HEK293 (cell line): ENCODE measurements at regions not wholly inside any gene's neighbourhood (a gene's known extent, or its start where the extent isn't known, plus 50 kb on each side); places are given as distances from the start of the nearest gene placed in this dataset.

Experiments used
- CTCF ChIA-PET: fragments of 350-600 bp; formaldehyde crosslinking; extraction: SDS; loops from one replicate; lab custom pipeline; 2021; ENCODE audit warnings: antibody characterized with exemption; lab: Yijun Ruan, JAX
- POLR2A ChIA-PET: fragments of 300-600 bp; formaldehyde crosslinking; extraction: SDS; loops from one replicate; lab custom pipeline; 2020; ENCODE audit warnings: antibody characterized with exemption, inconsistent platforms; lab: Yijun Ruan, JAX
- H3K27ac ChIP-seq: fragments of 200-500 bp; sonication (Bioruptor generic); 2 replicates; pipeline ENCODE4 v1.5.1; 2014; ENCODE audit warnings: low read depth, low read length, control low read depth, inconsistent platforms; ENCODE audit errors: extremely low read depth
- H3K36me3 ChIP-seq, 2 experiments: fragments of 200-500 bp in 1 of 2; sonication (Bioruptor generic) in 1 of 2; 1 replicate in 1 of 2; 2 replicates in 1 of 2; pipeline ENCODE4 v1.5.1; 2014 to 2017; ENCODE audit warnings: inconsistent platforms in 2 of 2, low read length in 2 of 2; ENCODE audit not compliant: control insufficient read depth in 2 of 2, insufficient read depth in 1 of 2
- H3K4me1 ChIP-seq: fragments of 200-500 bp; sonication (Bioruptor generic); 2 replicates; pipeline ENCODE4 v1.5.1; 2014; ENCODE audit warnings: mild to moderate bottlenecking, low read length, inconsistent platforms; ENCODE audit not compliant: control insufficient read depth, insufficient read depth
- H3K4me3 ChIP-seq: 2 replicates; pipeline ENCODE4 v1.5.1; 2011; ENCODE audit warnings: low read depth, mild to moderate bottlenecking, control low read depth, low read length, moderate library complexity
- H3K9me3 ChIP-seq: fragments of 200-500 bp; sonication (Bioruptor generic); 2 replicates; pipeline ENCODE4 v1.5.1; 2014; ENCODE audit warnings: low read depth, low read length, inconsistent platforms; ENCODE audit not compliant: control insufficient read depth, insufficient read depth
- GLIS2 ChIP-seq: fragments of 450-650 bp; formaldehyde crosslinking; IDR thresholded peaks from 2 replicates; pipeline ENCODE4 v1.5.1; 2016; ENCODE audit warnings: missing biosample characterization, missing genetic modification characterization
- KLF16 ChIP-seq: fragments of 450-650 bp; formaldehyde crosslinking; IDR thresholded peaks from 2 replicates; pipeline ENCODE4 v1.5.1; 2017; ENCODE audit warnings: missing biosample characterization, missing genetic modification characterization
- MYNN ChIP-seq: fragments of 450-650 bp; formaldehyde crosslinking; IDR thresholded peaks from 2 replicates; pipeline ENCODE4 v1.5.1; 2016; ENCODE audit warnings: missing biosample characterization, missing genetic modification characterization, borderline replicate concordance
- REPIN1 ChIP-seq: fragments of 450-650 bp; formaldehyde crosslinking; IDR thresholded peaks from 2 replicates; pipeline ENCODE4 v1.5.1; 2017; ENCODE audit warnings: missing biosample characterization, missing genetic modification characterization, low read depth
- TRIM28 ChIP-seq: IDR thresholded peaks from 2 replicates; pipeline ENCODE4 v1.6.1; 2011; ENCODE audit warnings: low read length, control low read depth, borderline replicate concordance
- YY2 ChIP-seq: fragments of 450-650 bp; formaldehyde crosslinking; IDR thresholded peaks from 2 replicates; pipeline ENCODE4 v1.5.1; 2016; ENCODE audit warnings: missing biosample characterization, missing genetic modification characterization
- ZBTB20 ChIP-seq: fragments of 450-650 bp; formaldehyde crosslinking; IDR thresholded peaks from 2 replicates; pipeline ENCODE4 v1.5.1; 2016; ENCODE audit warnings: missing biosample characterization, missing genetic modification characterization
- ZBTB21 ChIP-seq: fragments of 450-650 bp; formaldehyde crosslinking; IDR thresholded peaks from 2 replicates; pipeline ENCODE4 v1.5.1; 2017; ENCODE audit warnings: missing biosample characterization, missing genetic modification characterization
- ZBTB8A ChIP-seq: fragments of 450-650 bp; formaldehyde crosslinking; IDR thresholded peaks from 2 replicates; pipeline ENCODE4 v1.5.1; 2016; ENCODE audit warnings: missing biosample characterization, missing genetic modification characterization
- ZEB2 ChIP-seq: fragments of 450-650 bp; formaldehyde crosslinking; IDR thresholded peaks from 2 replicates; pipeline ENCODE4 v1.5.1; 2016; ENCODE audit warnings: missing biosample characterization, missing genetic modification characterization
- ZFP3 ChIP-seq: fragments of 450-650 bp; formaldehyde crosslinking; IDR thresholded peaks from 2 replicates; pipeline ENCODE4 v1.5.1; 2016; ENCODE audit warnings: low read depth, missing biosample characterization, missing genetic modification characterization
- ZFP37 ChIP-seq: fragments of 450-650 bp; formaldehyde crosslinking; IDR thresholded peaks from 2 replicates; pipeline ENCODE4 v1.5.1; 2016; ENCODE audit warnings: missing biosample characterization, missing genetic modification characterization
- ZNF155 ChIP-seq: fragments of 450-650 bp; formaldehyde crosslinking; IDR thresholded peaks from 2 replicates; pipeline ENCODE4 v1.5.1; 2016; ENCODE audit warnings: missing biosample characterization, missing genetic modification characterization
- ZNF169 ChIP-seq: fragments of 450-650 bp; formaldehyde crosslinking; IDR thresholded peaks from 2 replicates; pipeline ENCODE4 v1.5.1; 2016; ENCODE audit warnings: missing biosample characterization, missing genetic modification characterization
- ZNF214 ChIP-seq: fragments of 450-650 bp; formaldehyde crosslinking; IDR thresholded peaks from 2 replicates; pipeline ENCODE4 v1.5.1; 2017; ENCODE audit warnings: missing biosample characterization, mild to moderate bottlenecking, missing genetic modification characterization, borderline replicate concordance
- ZNF280D ChIP-seq: fragments of 450-650 bp; formaldehyde crosslinking; IDR thresholded peaks from 2 replicates; pipeline ENCODE4 v1.5.1; 2016; ENCODE audit warnings: missing biosample characterization, missing genetic modification characterization
- ZNF354C ChIP-seq: fragments of 450-650 bp; formaldehyde crosslinking; IDR thresholded peaks from 2 replicates; pipeline ENCODE4 v1.5.1; 2016; ENCODE audit warnings: missing biosample characterization, missing genetic modification characterization, low read depth, borderline replicate concordance
- ZNF391 ChIP-seq: fragments of 450-650 bp; formaldehyde crosslinking; IDR thresholded peaks from 2 replicates; pipeline ENCODE4 v1.5.1; 2016; ENCODE audit warnings: low read depth, missing biosample characterization, missing genetic modification characterization, borderline replicate concordance
- ZNF416 ChIP-seq: fragments of 450-650 bp; formaldehyde crosslinking; IDR thresholded peaks from 2 replicates; pipeline ENCODE4 v1.5.1; 2016; ENCODE audit warnings: missing biosample characterization, missing genetic modification characterization
- ZNF433 ChIP-seq: fragments of 450-650 bp; formaldehyde crosslinking; IDR thresholded peaks from 2 replicates; pipeline ENCODE4 v1.5.1; 2016; ENCODE audit warnings: missing biosample characterization, missing genetic modification characterization, low read depth
- ZNF514 ChIP-seq: fragments of 450-650 bp; formaldehyde crosslinking; IDR thresholded peaks from 2 replicates; pipeline ENCODE4 v1.5.1; 2016; ENCODE audit warnings: missing biosample characterization, missing genetic modification characterization
- ZNF548 ChIP-seq: fragments of 450-650 bp; formaldehyde crosslinking; IDR thresholded peaks from 2 replicates; pipeline ENCODE4 v1.5.1; 2016; ENCODE audit warnings: missing biosample characterization, missing genetic modification characterization
- ZNF561 ChIP-seq: fragments of 450-650 bp; IDR thresholded peaks from 2 replicates; pipeline ENCODE4 v1.5.1; 2018; ENCODE audit warnings: missing biosample characterization, missing genetic modification characterization, borderline replicate concordance
- ZNF660 ChIP-seq: fragments of 450-650 bp; IDR thresholded peaks from 2 replicates; pipeline ENCODE4 v1.5.1; 2018; ENCODE audit warnings: missing biosample characterization, mild to moderate bottlenecking, missing genetic modification characterization
- ZNF785 ChIP-seq: fragments of 450-650 bp; formaldehyde crosslinking; IDR thresholded peaks from 2 replicates; pipeline ENCODE4 v1.5.1; 2016; ENCODE audit warnings: missing biosample characterization, missing genetic modification characterization
- ZNF791 ChIP-seq: fragments of 450-650 bp; formaldehyde crosslinking; IDR thresholded peaks from 2 replicates; pipeline ENCODE4 v1.5.1; 2016; ENCODE audit warnings: missing biosample characterization, missing genetic modification characterization
- TF ChIP-seq, protein P1 (sequence below): fragments of 450-650 bp; formaldehyde crosslinking; optimal IDR thresholded peaks from 2 replicates; pipeline ENCODE3; 2016; ENCODE audit warnings: missing biosample characterization, mild to moderate bottlenecking, missing genetic modification characterization

GRCh38 chr2:162926501-162926900 is 87.9 kb upstream of the KCNH7 start:
- no peak overlapping the region for H3K27ac ChIP-seq
- CTCF ChIA-PET: interaction anchor here (0.9 kb wide), 1 partner anchor 35 kb away, joined by 3 read pairs; no protein-coding TSS in a partner anchor

GRCh38 chr2:162925595-162925994 is 87.0 kb upstream of the KCNH7 start:
- CTCF ChIA-PET: interaction anchor here (0.9 kb wide), 1 partner anchor 34 kb away, joined by 3 read pairs; no protein-coding TSS in a partner anchor
- no peaks in the 10 kb centered on the region for H3K9me3 ChIP-seq
- POLR2A ChIA-PET: no interaction called here
- H3K27ac ChIP-seq: no peak overlapping the region
- H3K4me1 ChIP-seq: no peaks in the 10 kb centered on the region
- H3K36me3 ChIP-seq: no peaks in the 10 kb centered on the region
- no peak for TF ChIP-seq ZNF280D (tag by site-specific recombination)
- TF ChIP-seq, protein P1, sequence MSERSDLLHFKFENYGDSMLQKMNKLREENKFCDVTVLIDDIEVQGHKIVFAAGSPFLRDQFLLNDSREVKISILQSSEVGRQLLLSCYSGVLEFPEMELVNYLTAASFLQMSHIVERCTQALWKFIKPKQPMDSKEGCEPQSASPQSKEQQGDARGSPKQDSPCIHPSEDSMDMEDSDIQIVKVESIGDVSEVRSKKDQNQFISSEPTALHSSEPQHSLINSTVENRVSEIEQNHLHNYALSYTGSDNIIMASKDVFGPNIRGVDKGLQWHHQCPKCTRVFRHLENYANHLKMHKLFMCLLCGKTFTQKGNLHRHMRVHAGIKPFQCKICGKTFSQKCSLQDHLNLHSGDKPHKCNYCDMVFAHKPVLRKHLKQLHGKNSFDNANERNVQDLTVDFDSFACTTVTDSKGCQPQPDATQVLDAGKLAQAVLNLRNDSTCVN (tag by site-specific recombination): no peak
- TF ChIP-seq ZNF785 (tag by site-specific recombination): no peak
- no peak for TF ChIP-seq KLF16 (tag by site-specific recombination)
- no peak for TF ChIP-seq ZNF391 (tag by site-specific recombination)
- TF ChIP-seq ZNF561 (tag by site-specific recombination): no peak
- no peak for TF ChIP-seq MYNN (tag by site-specific recombination)
- no peak for TF ChIP-seq ZNF155 (tag by site-specific recombination)
- no peak for TF ChIP-seq ZEB2 (tag by site-specific recombination)
- H3K4me3 ChIP-seq: no peak overlapping the region

More at GRCh38 chr2:162926501-162926900, 87.9 kb upstream of the KCNH7 start:
- H3K9me3 ChIP-seq: no peaks in the 10 kb centered on the region
- H3K4me1 ChIP-seq: no peaks in the 10 kb centered on the region
- TF ChIP-seq ZFP3 (tag by site-specific recombination): no peak
- no peak for TF ChIP-seq ZBTB20 (tag by site-specific recombination)
- TF ChIP-seq ZNF514: no peak
- TF ChIP-seq ZNF354C (tag by site-specific recombination): no peak
- no peak for TF ChIP-seq ZNF791 (tag by site-specific recombination)
- TF ChIP-seq ZNF416 (tag by site-specific recombination): no peak
- TF ChIP-seq GLIS2: no peak
- no peak for TF ChIP-seq ZNF214 (tag by site-specific recombination)
- TF ChIP-seq ZNF660 (tag by site-specific recombination): no peak
- TF ChIP-seq TRIM28: no peak
- TF ChIP-seq YY2: no peak
- no peak for TF ChIP-seq ZBTB8A (tag by site-specific recombination)
- no peak for TF ChIP-seq ZNF548 (tag by site-specific recombination)
- no peak for TF ChIP-seq ZFP37 (tag by site-specific recombination)
- TF ChIP-seq ZNF433: no peak
- no peak for TF ChIP-seq ZNF169 (tag by site-specific recombination)
- TF ChIP-seq ZBTB21 (tag by site-specific recombination): no peak
- no peak for TF ChIP-seq REPIN1 (tag by site-specific recombination)
- H3K36me3 ChIP-seq: no peaks in the 10 kb centered on the region
- POLR2A ChIA-PET: no interaction called here
- no peak overlapping the region for H3K4me3 ChIP-seq
